ENCODE measurements at regions not wholly inside any gene's neighbourhood (a gene's known extent, or its start where the extent isn't known, plus 50 kb on each side); places are given as distances from the start of the nearest gene placed in this dataset.

GRCh38 chr6:104595311-104595820, 264.4 kb downstream of the HACE1 start:
- TF ChIP-seq RXRA (IDR thresholded peaks at IDR 0.05): no peak
- TF ChIP-seq FOXA1 (IDR thresholded peaks at IDR 0.05): no peak
- TF ChIP-seq TAF1 (conservative IDR thresholded peaks at IDR 0.05): no peak
- TF ChIP-seq HNF4A (conservative IDR thresholded peaks at IDR 0.05): no peak
- TF ChIP-seq RAD21 (IDR thresholded peaks at IDR 0.05): no peak
- TF ChIP-seq SP1 (IDR thresholded peaks at IDR 0.05): no peak
- Histone ChIP-seq H3K4me3 (ENCODE audit: low read depth in 1 of 3, low read length in 3 of 3) (no peak overlapping the region), H3K4me1 (ENCODE audit: control insufficient read depth in 4 of 4, insufficient read depth in 4 of 4, low read length in 3 of 4) (no peaks in the 10 kb centered on the region), H3K27me3 (ENCODE audit: control insufficient read depth in 4 of 4, insufficient read depth in 4 of 4, low read length in 3 of 4) (no peaks in the 10 kb centered on the region), H3K9me3 (ENCODE audit: control insufficient read depth in 4 of 4, low read length in 3 of 4) (no peaks in the 10 kb centered on the region), H3K9ac (ENCODE audit: low read depth in 1 of 2, low read length in 2 of 2) (no peak overlapping the region), H3K27ac (ENCODE audit: low read depth in 1 of 2, low read length in 2 of 2) (no peak overlapping the region), H3K36me3 (ENCODE audit: control insufficient read depth in 4 of 4, insufficient read depth in 3 of 4, low read depth in 1 of 4, low read length in 3 of 4) (no peaks in the 10 kb centered on the region)
- DNase-seq (ENCODE audit: low spot score): no peak
- WGBS: 60% methylated on average over 2 of the region's 2 CpGs

- H3K4me1 ChIP-seq (ENCODE audit: control insufficient read depth in 4 of 4, insufficient read depth in 4 of 4, low read length in 3 of 4): no peaks in the 10 kb centered on the region
- 49% methylated on average over 2 of the region's 2 CpGs for WGBS
- H3K36me3 ChIP-seq (ENCODE audit: control insufficient read depth in 4 of 4, insufficient read depth in 3 of 4, low read depth in 1 of 4, low read length in 3 of 4): no peaks in the 10 kb centered on the region
- DNase-seq (ENCODE audit: low spot score): no peak
- no peak overlapping the region for H3K27ac ChIP-seq (ENCODE audit: low read depth in 1 of 2, low read length in 2 of 2)
- no peaks in the 10 kb centered on the region for H3K27me3 ChIP-seq (ENCODE audit: control insufficient read depth in 4 of 4, insufficient read depth in 4 of 4, low read length in 3 of 4)
- H3K4me3 ChIP-seq (ENCODE audit: low read depth in 1 of 3, low read length in 3 of 3): no peak overlapping the region
- H3K9me3 ChIP-seq (ENCODE audit: control insufficient read depth in 4 of 4, low read length in 3 of 4): no peaks in the 10 kb centered on the region
- no peak for TF ChIP-seq RXRA (IDR thresholded peaks at IDR 0.05)
- no peak for TF ChIP-seq FOXA2 (IDR thresholded peaks at IDR 0.05)
- no peak for TF ChIP-seq JUND (IDR thresholded peaks at IDR 0.05)
- TF ChIP-seq CTCF (IDR thresholded peaks at IDR 0.05; ENCODE audit: low read depth, low read length, missing input control): no peak
- TF ChIP-seq ZBTB33 (IDR thresholded peaks at IDR 0.05): no peak
- TF ChIP-seq SP1 (IDR thresholded peaks at IDR 0.05): no peak
- TF ChIP-seq HNF4G (IDR thresholded peaks at IDR 0.05): no peak
- TF ChIP-seq MAX (IDR thresholded peaks at IDR 0.05): no peak
- TF ChIP-seq GABPA (IDR thresholded peaks at IDR 0.05 in 1 of 2, conservative IDR thresholded peaks at IDR 0.05 in 1 of 2): no peak
- no peak for TF ChIP-seq HNF4A (conservative IDR thresholded peaks at IDR 0.05)
- no peak for TF ChIP-seq NR2F2 (IDR thresholded peaks at IDR 0.05)
- TF ChIP-seq ATF3 (IDR thresholded peaks at IDR 0.05): no peak
- no peak for TF ChIP-seq YY1 (IDR thresholded peaks at IDR 0.05)
- no peak for TF ChIP-seq RAD21 (IDR thresholded peaks at IDR 0.05)
- no peak for TF ChIP-seq FOXA1 (IDR thresholded peaks at IDR 0.05)
- TF ChIP-seq REST (IDR thresholded peaks at IDR 0.05): no peak
- no peak for TF ChIP-seq EGR1 (IDR thresholded peaks at IDR 0.05; ENCODE audit: low read depth in 2 of 2)
- no peak for TF ChIP-seq TAF1 (conservative IDR thresholded peaks at IDR 0.05)
- no peak overlapping the region for H3K9ac ChIP-seq (ENCODE audit: low read depth in 1 of 2, low read length in 2 of 2)
These were observed 268.0 kb downstream of the HACE1 start for GRCh38 chr6:104591573-104592334.

Measured in liver (tissue), 8 donors.